Upper lobe of left lung (tissue), 4 donors: ENCODE measurements at regions not wholly inside any gene's neighbourhood (a gene's known extent, or its start where the extent isn't known, plus 50 kb on each side); places are given as distances from the start of the nearest gene placed in this dataset.

Experiments used
- CTCF ChIP-seq, 6 experiments: fragments of 450-650 bp in 4 of 6; fragments of 200-600 bp in 2 of 6; sonication (generic) in 2 of 6; IDR thresholded peaks; one replicate each; pipeline ENCODE4 v1.5.1; 2016 to 2019; ENCODE audit warnings: antibody characterized with exemption in 6 of 6
- EP300 ChIP-seq, 4 donors: sonication (generic); formaldehyde crosslinking; IDR thresholded peaks; one replicate each; pipeline ENCODE4 v1.5.1; 2017; ENCODE audit warnings: antibody characterized with exemption in 4 of 4, control low read depth in 2 of 4
- POLR2A ChIP-seq, 4 donors: fragments of 450-650 bp; IDR thresholded peaks; one replicate each; pipeline ENCODE4 v1.5.1; 2016 to 2017; ENCODE audit warnings: antibody characterized with exemption in 4 of 4, mild to moderate bottlenecking in 2 of 4
- POLR2AphosphoS5 ChIP-seq, 2 donors: sonication (generic); formaldehyde crosslinking; IDR thresholded peaks; one replicate each; pipeline ENCODE4 v1.5.1; 2017; ENCODE audit warnings: antibody characterized with exemption in 2 of 2

DNA sequence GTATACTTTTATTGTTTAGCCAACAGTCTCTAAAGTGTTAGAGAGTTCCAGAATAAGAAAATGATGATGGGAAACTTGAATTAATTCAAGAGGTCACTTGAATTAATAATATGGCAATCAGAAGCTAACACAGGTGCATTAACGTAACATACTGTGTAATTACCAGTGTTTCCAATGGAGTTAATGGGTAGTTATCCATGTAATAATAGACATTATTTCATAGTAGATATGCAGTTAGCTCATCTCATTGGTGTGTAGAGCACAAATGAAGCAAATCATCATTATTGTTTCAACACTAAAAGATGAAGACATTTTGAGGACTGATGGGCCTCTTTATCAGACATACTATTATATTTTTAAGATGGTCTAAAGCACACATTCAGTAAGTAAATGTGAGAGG, 460.3 kb upstream of the HNRNPA3 start:
- no peak for TF ChIP-seq POLR2A (IDR thresholded peaks at IDR 0.05)
- TF ChIP-seq CTCF (IDR thresholded peaks at IDR 0.05) = no peak
- TF ChIP-seq POLR2AphosphoS5 (IDR thresholded peaks at IDR 0.05) = no peak
- TF ChIP-seq EP300 (IDR thresholded peaks at IDR 0.05) = no peak
